Breast epithelium (tissue), 3 donors: ENCODE measurements at regions not wholly inside any gene's neighbourhood (a gene's known extent, or its start where the extent isn't known, plus 50 kb on each side); places are given as distances from the start of the nearest gene placed in this dataset.

Experiments used
- CTCF ChIP-seq, 3 donors: fragments of 450-650 bp; IDR thresholded peaks; one replicate each; pipeline ENCODE4 v1.5.1; 2016 to 2017; ENCODE audit warnings: antibody characterized with exemption in 3 of 3, mild to moderate bottlenecking in 3 of 3, moderate library complexity in 3 of 3
- POLR2A ChIP-seq: fragments of 450-650 bp; IDR thresholded peaks from one replicate; pipeline ENCODE4 v1.6.1; 2016; ENCODE audit warnings: antibody characterized with exemption, mild to moderate bottlenecking, moderate library complexity
- POLR2AphosphoS5 ChIP-seq, 3 donors: sonication (generic); formaldehyde crosslinking; IDR thresholded peaks; one replicate each; pipeline ENCODE4 v1.6.1; 2017; ENCODE audit warnings: antibody characterized with exemption in 3 of 3

- TF ChIP-seq CTCF (IDR thresholded peaks at IDR 0.05) (no peak), POLR2A (no peak), POLR2AphosphoS5 (IDR thresholded peaks at IDR 0.05) (no peak)
These were observed 82.6 kb downstream of the TTLL2 start for GRCh38 chr6:167407239-167408064.
